Stimulated activated CD8-positive, alpha-beta memory T cell treated with anti-CD3 and anti-CD28 coated beads, Interleukin-4, amount 100 ng/mL, for 1 hour (primary cell): ENCODE measurements at regions not wholly inside any gene's neighbourhood (a gene's known extent, or its start where the extent isn't known, plus 50 kb on each side); places are given as distances from the start of the nearest gene placed in this dataset.
"Not testable (repeated sequence)": the region's sequence is repeated elsewhere in the genome, so short reads cannot be mapped to it uniquely, and the experiment has no call there.

ENCODE experiments used
- DNase-seq, 2 donors: peaks; one replicate each; pipeline ENCODE4 v3.0.0-alpha.2; 2020; ENCODE audit warnings: low read depth in 2 of 2, low spot score in 1 of 2

DNA sequence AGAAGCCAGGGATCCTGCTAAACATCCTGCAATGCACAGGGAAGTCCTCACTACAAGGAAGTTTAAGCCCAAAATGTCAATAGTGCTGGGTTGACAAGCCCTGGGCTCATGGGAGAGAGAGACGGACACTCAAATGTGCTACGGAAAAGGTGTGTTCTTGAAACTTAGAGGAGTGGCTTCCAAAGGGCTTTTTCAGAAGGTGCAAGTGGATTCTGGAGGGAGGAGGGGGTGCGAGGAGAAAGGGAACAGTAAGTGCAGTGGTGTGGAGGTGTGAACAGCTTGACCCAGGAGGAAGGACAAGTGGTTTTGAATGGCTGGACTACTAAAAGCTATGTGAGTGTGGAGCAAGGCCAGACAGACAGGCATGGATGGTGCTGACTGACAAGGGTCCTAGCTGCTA lies 50.4 kb upstream of the CECR2 start:
- no peak for DNase-seq

DNA sequence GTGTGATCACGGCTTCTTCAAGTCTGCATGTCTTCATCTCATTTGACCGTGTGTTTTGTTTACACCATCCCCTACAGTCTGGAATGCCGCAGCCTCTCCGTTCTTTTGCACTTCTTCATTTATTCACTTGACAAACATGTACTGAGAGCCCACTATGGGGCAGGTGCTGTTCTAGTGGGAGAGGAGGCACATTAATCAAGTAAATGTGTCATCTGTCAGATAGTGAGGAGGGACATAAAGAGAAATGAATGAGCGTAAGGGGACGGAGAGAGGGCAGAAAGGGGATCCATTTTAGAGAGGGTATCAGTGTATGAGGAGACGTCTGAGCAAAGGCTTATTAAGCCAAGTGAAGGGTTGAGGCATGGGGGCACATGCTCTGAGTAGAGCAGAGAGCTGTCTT lies 54.0 kb upstream of the CECR2 start:
- DNase-seq: no peak

DNA sequence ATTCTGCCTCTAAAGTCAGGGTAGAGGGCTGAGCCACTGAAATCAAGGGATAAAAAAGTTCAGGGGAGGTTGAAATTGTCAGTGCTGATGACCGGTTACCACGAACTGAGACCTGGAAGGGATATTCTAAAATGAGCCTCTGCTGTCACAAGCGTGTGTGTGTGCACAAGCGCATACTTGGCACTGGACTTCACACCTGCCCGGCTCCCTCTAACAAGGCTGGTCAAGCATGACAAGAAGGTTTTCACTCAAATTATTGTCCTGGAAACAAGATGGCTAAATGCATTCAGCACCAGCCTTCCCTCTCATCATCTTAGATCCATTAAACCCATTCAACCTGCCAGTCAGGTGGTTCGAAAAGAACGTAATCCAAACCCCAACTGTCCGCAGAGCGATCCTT lies 54.8 kb upstream of the CECR2 start:
- no peak for DNase-seq

DNA sequence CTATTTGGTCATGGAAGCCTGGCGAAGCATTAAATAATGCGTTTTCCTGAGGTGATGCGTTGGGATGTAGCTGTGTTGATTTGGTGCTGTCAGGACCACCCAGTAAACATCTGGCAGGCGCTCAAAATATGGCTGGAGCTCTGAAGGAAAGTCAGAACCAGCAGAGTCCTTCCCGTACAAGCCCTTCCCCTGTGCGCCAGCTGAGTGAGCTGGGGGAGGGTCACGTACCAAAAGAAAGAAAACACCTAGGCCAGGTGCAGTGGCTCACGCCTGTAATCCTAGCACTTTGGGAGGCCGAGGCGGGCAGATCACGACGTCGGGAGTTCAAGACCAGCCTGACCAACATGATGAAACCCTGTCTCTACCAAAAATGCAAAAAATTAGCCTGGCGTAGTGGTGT lies 55.6 kb upstream of the CECR2 start:
- no peak for DNase-seq

DNA sequence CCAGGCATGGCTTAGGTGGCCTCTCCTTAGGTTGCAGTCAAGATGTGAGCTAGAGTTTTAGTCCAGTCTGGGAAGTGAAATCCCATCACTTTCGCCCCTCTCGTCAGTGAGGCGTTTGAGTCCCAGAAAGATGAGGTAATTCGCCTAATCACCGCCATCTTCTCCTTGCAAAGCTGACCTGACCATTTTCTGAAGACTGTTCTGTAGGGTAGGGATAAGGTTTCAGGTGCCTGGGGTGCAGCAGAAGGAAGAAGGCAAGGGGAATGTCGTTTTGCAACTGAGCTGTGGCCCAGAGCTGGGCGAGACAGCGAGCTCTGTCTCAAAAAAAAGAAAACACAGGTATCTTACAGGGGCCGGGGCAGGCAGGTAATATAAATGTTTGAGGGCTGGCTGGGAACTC lies 61.7 kb upstream of the CECR2 start:
- DNase-seq: no peak

DNA sequence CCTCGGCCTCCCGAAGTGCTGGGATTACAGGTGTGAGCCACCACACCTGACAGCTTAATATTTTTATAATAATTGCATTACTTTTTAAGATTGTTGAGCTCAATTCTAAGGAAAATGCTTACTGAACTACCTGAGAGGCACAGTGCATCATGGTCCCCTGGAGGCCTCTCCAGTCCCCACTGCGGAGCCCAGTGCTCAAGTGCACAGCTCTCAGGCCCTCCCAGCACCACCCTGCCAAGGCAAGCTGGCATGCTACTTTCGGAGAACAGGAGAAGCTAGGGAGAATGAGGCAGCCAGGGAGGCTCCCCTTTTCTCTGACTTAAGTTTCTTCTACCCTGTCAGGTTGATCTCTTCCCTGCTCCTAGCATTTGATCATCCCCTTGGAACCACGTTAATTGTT lies 64.2 kb upstream of the CECR2 start:
- DNase-seq: no peak

DNA sequence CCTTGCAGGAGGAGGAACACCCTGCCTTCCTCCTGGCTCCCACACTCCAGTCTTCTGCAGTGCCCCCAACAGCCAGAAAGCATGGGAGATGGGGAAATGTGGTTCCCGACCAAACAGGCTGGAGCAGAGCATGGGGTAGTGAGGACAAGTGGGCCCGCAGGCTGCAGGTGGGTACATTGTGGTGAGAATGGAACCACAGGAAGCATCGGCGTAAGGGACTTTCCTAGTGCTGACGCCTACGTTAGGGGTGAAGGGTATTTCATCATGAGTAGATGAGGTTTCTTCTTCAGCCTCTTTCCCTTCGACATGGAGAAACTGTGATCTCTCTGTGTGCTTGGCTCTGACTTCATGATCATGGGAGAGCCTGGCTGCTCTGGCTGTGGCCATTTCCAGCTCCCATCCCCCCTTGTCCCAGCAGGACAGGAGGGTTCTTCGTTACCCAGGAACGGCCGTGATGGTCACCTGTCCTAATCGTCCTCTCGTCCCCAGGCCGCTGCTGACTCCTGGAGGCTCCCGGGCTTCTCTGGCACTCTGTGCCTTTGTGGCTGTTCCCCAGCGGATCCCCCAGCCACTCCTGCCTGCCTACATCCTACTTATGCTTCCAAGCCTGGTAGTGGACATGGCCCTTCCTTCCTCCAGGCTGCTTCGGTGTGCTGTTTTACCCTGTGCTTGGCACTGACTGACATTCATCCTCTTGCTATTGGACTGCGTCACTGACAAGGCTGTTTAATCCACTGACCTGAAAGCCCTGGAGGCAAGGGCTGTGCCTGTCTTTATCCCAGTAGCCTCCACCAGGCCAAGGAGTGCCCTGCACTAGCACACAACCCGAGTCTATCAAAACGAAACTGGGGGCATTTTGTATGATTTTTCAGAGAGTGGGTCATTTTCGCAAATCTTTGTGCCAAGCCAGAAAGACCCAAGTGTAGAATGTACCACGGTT lies 65.2 kb upstream of the CECR2 start:
- peak in 1 of 2 donors; percentile 29 for DNase-seq

DNA sequence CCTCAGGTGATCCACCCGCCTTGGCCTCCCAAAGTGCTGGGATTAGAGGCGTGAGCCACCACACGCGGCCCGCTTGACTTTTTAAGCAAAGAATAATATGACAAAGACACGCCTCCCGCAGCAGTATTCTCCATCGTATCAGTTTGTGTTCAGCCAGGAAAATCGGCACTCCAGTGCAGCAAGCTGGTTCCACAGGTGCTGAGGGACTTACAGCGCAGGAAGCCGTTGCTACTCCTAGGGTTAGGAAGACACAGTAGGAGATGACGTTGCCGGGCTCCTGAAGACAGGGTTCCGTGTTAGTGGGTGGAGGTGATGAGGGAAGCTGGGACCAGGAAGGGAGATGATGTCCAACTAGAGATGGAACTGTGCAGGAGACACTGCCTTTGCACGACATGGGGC lies 65.8 kb upstream of the CECR2 start:
- no peak for DNase-seq

DNA sequence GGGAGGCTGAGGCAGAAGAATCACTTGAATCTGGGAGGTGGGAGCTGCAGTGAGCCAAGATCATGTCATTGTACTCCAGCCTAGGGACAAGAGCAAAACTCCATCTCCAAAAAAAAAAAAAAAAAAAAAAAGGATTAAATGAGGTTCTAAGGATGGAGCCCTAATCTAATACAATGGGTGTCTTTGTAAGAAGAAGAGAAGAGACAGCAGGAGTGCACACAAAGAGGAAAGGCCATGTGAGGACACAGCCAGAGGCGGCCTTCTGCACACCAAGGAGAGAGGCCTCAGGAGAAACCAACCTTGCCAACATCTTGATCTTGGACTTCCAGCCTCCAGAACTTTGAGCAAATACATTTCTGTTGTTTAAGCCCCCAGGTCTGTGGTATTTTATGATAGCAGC lies 66.6 kb upstream of the CECR2 start:
- DNase-seq: no peak

DNA sequence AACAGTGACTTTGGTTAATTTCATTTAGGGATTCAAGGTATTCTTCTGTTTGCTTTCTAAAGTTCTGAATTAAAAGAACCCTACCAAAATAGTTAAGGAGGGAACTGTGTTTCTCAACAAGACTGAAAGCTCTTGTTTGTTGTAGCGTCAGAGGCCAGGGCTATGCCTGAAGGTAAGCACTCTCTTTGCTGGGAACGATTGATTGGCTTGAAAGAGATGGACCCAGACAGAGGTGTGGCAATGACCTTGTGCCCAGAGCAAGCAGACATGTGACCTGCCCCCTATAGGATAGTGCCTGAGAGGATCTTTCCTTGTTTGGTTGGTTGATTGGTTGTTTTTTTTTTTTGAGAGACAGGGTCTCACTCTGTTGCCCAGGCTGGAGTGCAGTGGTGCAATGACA lies 68.3 kb upstream of the CECR2 start:
- DNase-seq: no peak

DNA sequence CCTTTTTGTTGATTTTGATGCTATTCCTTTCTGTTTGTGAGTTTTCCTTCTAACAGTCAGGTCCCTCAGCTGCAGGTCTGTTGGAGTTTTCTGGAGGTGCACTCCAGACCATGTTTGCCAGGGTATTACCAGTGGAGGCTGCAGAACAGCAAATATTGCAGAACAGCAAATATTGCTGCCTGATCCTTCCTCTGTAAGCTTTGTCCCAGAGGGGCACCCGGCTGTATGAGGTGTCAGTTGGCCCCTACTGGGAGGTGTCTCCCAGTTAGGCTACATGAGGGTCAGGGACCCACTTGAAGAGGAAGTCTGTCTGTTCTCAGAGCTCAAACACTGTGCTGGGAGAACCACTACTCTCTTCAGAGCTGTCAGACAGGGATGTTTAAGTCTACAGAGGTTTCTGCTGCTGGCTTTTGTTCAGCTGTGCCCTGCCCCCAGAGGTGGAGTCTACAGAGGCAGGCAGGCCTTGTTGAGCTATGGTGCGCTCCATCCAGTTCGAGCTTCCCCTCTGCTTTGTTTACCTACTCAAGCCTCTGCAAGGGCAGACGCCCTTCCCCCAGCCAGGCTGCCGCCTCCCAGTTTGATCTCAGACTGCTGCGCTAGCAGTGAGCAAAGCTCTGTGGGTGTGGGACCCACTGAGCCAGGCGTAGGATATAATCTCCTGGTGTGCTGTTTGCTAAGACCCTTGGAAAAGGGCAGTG lies 70.3 kb upstream of the CECR2 start:
- not testable (repeated sequence) for DNase-seq

DNA sequence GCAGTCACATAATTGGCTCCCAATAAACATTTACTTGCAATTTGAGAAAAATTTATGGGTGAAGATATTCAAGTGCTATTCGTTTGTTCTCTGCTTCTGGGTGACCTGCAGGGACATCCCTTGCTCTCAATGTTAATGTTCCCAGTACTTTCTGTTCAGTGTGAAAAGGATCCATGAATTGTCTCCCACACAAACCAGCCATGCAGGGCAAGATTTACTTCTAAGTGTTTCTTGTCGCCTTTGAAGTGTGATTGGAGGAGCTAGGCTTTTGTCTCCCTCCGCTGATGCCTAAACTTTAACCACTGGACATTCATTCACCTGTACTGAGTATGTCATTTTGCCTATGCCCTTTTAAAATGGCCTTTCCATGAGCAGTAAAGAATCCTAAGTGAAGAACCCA lies 66.4 kb upstream of the ADA2 start:
- no peak for DNase-seq

DNA sequence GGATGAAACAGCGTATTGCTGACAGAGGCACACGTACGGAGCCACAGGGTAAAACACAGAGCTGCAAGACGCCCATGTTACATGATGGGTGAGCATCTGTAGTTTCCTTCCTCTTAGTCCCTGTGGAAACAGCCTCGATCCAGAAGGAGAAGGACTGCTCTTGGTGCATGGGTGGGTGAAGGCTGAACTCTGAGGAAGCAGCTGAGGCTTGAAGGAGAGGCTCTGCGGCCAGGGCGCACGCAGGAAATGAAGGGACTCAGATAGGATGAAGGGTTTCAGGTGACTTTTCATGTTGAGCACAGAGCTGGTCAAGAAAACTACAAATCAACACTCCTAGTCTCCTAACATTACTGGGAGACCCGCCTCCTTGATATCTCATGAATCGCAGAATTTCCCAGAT lies 65.7 kb upstream of the ADA2 start:
- DNase-seq: no peak

DNA sequence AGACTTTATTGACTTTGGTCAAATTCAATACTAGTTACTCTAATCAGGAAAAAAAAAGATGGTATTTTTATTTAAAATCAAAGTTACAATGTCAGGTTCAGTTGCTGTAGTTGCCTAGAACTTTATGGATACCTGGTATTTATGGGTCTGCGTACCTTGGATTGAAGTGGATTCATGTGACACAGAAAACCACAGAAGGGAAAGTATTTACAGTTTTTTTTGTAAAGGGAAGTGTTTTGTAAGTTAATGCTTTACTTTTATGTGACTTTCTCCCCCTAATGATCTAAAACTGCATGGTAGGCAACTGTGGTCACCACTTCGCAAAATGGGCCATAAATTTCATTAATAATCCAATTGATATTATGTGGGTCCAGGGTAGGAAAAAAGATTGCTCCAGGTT lies 65.2 kb upstream of the ADA2 start:
- DNase-seq: no peak

DNA sequence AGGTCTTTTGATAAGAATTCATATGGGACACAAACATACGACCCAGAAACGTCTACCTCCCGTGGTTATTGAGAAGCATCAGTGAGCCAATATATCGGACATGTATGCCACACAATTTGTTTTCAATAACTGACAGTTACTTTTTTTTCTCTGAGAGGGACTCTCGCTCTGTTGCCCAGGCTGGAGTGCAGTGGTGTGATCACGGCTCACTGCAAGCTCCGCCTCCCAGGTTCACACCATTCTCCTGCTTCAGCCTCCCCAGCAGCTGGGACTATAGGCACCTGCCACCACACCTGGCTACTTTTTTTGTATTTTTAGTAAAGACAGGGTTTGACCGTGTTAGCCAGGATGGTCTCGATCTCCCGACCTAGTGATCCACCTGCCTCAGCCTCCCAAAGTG lies 64.6 kb upstream of the ADA2 start:
- not testable (repeated sequence) for DNase-seq

DNA sequence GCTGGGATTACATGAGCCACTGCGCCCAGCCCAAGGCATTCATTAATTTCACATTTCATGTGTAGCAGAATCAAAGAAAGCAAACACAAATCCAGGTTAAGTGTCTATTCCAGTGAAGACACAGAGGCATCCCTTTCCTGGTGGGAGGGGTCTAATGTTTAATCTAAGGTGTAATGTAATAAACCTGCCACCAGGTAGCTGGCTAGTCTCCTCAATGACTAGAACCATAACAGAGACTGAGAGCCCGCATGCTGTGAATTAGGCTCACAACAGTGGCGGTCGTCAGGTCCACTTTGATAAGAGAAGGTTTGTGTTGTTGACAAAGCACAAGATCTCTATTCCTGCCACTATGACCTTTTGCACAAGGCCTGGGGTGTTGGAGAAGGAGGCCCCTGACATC lies 64.2 kb upstream of the ADA2 start:
- no peak for DNase-seq

DNA sequence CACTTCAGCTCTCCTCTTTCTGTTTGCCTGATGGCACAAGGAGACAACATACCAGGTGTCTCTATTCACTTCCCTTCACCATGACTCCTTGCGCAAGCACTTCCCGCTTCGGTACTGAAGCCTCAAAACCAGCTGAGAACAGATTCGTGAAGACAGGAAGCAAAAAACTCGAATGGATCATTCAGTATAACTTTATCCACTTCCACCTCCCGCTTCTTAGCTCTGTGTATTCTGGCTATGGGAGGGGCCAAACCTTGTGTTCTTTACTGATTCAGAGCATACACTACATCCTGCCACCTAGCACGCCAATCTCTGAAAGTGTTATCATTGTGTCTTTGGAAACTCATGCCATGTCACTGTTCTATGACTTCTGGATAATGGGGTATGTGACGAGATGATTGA lies 62.2 kb upstream of the ADA2 start:
- DNase-seq: no peak

DNA sequence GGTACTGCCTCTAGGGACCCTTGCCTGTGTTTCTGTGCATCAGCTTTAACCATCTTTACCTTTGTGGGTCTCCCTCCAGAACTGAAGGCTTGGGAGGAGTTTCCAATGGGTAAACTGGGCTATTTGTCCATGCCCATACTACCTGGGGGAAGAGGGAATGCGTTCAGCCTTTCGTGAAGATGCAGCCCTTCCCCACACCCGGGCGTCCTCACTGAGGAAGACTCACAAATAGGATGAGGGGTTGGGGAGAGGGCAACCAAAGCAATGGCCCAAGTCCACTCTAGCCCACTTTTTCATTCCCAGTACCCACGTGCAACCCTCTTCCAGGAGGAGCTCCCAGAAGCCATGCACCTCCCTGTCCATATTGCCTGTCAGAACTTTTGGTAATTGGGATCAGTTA lies 61.8 kb upstream of the ADA2 start:
- DNase-seq: no peak

DNA sequence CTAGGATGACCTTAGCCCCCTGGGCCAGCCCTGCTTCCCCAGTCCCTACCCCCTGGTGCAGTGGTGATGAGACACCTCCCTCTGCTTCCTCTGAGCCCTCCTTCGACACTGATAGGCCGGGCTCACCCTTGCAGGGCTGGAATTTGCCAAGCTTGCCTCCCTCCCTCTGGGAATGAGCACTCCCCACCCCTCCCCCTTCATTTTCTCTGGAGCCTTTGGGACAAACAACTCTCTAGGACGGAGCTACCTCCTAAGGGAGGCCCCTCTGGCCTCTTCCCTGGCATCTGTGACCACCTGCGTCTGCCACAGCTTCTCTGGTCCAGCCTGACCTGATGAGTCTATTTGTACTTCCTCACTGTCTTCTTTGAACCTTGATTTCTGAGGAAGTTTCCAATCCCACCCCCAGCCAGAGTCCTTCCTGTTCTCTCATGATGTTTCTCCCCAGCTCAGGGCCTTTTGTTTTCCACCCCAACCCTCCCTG lies 53.3 kb upstream of the ADA2 start:
- no peak for DNase-seq

DNA sequence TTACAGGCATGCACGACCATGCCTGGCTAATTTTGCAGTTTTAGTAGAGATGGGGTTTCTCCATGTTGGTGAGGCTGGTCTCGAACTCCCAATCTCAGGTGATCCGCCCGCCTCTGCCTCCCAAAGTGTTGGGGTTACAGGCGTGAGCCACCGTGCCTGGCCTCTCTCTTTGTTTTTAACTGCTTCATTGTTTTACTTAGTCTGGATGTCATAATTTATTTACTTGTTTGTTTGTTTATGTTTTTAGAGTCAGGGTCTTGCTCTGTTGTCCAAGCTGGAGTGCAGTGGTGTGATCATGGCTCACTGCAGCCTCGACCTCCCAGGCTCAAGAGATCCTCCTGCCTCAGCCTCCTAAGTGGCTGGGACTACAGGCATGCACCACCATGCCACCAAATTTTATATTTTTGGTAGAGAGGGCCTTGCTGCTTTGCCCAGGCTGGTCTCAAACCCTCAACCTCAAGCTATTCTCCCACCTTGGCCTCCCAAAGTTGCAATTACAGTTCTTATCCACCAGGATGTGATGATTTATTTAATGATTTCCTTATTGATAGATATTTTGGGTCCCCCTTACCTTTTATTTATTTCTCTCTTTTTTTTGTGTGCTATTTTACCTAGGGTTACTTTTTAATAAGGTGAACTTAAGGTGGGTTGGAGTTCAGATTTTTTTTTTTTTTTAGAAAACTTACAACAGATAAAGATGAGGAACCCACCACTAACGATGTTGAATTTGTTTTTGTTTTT lies 52.6 kb upstream of the ADA2 start:
- no peak for DNase-seq

DNA sequence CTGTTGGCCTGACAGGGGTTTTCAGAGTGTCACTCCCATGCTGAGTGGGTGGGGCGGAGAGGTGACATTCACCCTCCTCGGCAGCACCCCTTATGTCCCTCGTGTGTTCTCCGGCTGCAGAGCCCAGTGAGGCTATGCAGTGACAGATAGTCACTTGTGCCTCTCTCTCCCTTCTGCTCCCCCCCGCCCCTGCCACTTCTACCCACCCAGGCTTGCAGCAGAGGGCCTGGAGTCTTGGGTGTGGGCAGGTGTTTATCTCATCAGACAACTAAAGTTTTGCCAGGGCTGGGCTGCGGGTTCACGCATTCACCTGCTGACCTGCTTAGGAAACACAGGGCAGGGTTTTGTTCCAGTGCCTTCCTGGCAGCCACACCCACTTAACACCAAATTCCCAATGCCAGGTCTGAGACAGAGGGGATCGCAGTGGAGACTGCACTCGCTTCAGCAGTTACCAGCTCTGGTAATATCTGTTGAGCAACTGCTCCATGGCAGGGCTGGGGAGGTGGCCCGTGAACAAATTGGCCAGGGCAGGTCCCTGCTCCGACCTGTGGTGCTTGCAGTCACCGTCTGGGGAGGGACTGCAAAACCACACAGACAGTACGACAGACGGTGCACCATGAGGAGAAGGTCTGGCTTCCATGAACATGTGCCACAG lies 50.5 kb upstream of the ADA2 start:
- DNase-seq: no peak
